H1 (cell line): ENCODE measurements at regions not wholly inside any gene's neighbourhood (a gene's known extent, or its start where the extent isn't known, plus 50 kb on each side); places are given as distances from the start of the nearest gene placed in this dataset.

Experiments
- CTCF ChIA-PET: fragments of 300-600 bp; sonication (Branson Sonifier 250); formaldehyde crosslinking; loops from one replicate; lab custom pipeline; 2021; ENCODE audit not compliant: partially characterized antibody; lab: Charles Lee
- POLR2A ChIA-PET: fragments of 300-600 bp; sonication (Branson Sonifier 250); formaldehyde crosslinking; loops from one replicate; lab custom pipeline; 2021; ENCODE audit warnings: inconsistent platforms; ENCODE audit not compliant: partially characterized antibody; lab: Charles Lee
- DNase-seq, 2 experiments: peaks; one replicate each; pipeline versions ENCODE4 v3.0.0 to v3.0.0-alpha.2; 2010 to 2022; ENCODE audit warnings: low spot score in 2 of 2, low read depth in 1 of 2, mixed read lengths in 1 of 2
- FAIRE-seq: peaks from 2 replicates; lab custom pipeline; 2011; peaks lifted over from hg19 to GRCh38; lab: Jason Lieb, UNC
- H2AFZ ChIP-seq: 2 replicates; pipeline ENCODE4 v1.8.1; 2012; ENCODE audit warnings: low read length, inconsistent platforms
- H2AK5ac ChIP-seq: 2 replicates; pipeline ENCODE4 v1.6.1; 2013; ENCODE audit warnings: low read depth, low read length
- H2BK120ac ChIP-seq: replicated peaks from 2 replicates; pipeline ENCODE3; 2013; ENCODE audit warnings: low read depth, low read length, inconsistent platforms
- H2BK12ac ChIP-seq: 2 replicates; pipeline ENCODE4 v1.6.1; 2013; ENCODE audit warnings: low read depth, low read length
- H2BK15ac ChIP-seq: 2 replicates; pipeline ENCODE4 v1.6.1; 2013; ENCODE audit warnings: low read length
- H2BK20ac ChIP-seq: 2 replicates; pipeline ENCODE4 v1.6.1; 2013; ENCODE audit warnings: low read length
- H2BK5ac ChIP-seq: 2 replicates; pipeline ENCODE4 v1.6.1; 2013; ENCODE audit warnings: low read depth, low read length
- H3K14ac ChIP-seq: 2 replicates; pipeline ENCODE4 v1.6.1; 2013; ENCODE audit warnings: inconsistent platforms; ENCODE audit not compliant: insufficient read length
- H3K18ac ChIP-seq: 2 replicates; pipeline ENCODE4 v1.6.1; 2013; ENCODE audit warnings: low read length; ENCODE audit errors: extremely low read depth
- H3K23ac ChIP-seq: 2 replicates; pipeline ENCODE4 v1.6.1; 2013; ENCODE audit warnings: inconsistent platforms; ENCODE audit not compliant: insufficient read length
- H3K23me2 ChIP-seq: 2 replicates; pipeline ENCODE4 v1.6.1; 2013; ENCODE audit warnings: low read depth, low read length
- H3K27ac ChIP-seq: 2 replicates; pipeline ENCODE4 v1.6.1; 2011; ENCODE audit warnings: low read depth, low read length, inconsistent platforms
- H3K27me3 ChIP-seq, 4 experiments: replicated peaks in 1 of 4; 1 replicate in 1 of 4; 2 replicates in 3 of 4; pipeline versions ENCODE4 v1.6.1 to v1.8.1; 2011 to 2013; ENCODE audit warnings: low read length in 3 of 4, mild to moderate bottlenecking in 3 of 4, inconsistent platforms in 2 of 4, mixed read lengths in 2 of 4, moderate library complexity in 1 of 4; ENCODE audit not compliant: control insufficient read depth in 3 of 4, insufficient read depth in 3 of 4; ENCODE audit errors: extremely low read depth in 1 of 4
- H3K36me3 ChIP-seq, 4 experiments: 2 replicates each; pipeline versions ENCODE4 v1.6.1 to v1.8.1; 2011 to 2013; ENCODE audit warnings: mild to moderate bottlenecking in 4 of 4, low read length in 3 of 4, moderate library complexity in 2 of 4, control low read depth in 1 of 4, inconsistent platforms in 1 of 4; ENCODE audit not compliant: insufficient read depth in 4 of 4, control insufficient read depth in 2 of 4
- H3K4ac ChIP-seq: replicated peaks from 2 replicates; pipeline ENCODE3; 2013; ENCODE audit warnings: low read length, low read depth, mixed read lengths, inconsistent platforms; ENCODE audit not compliant: insufficient read length
- H3K4me1 ChIP-seq, 4 experiments: replicated peaks in 1 of 4; 1 replicate in 1 of 4; 2 replicates in 3 of 4; pipeline versions ENCODE4 v1.6.1 to v1.8.1; 2011 to 2013; ENCODE audit warnings: low read length in 3 of 4, inconsistent platforms in 2 of 4, mixed read lengths in 1 of 4; ENCODE audit not compliant: insufficient read depth in 4 of 4, control insufficient read depth in 3 of 4
- H3K4me2 ChIP-seq, 2 experiments: 2 replicates each; pipeline versions ENCODE4 v1.6.1 to v1.8.1; 2011 to 2013; ENCODE audit warnings: low read depth in 2 of 2, low read length in 2 of 2, control low read depth in 1 of 2, inconsistent platforms in 1 of 2, mild to moderate bottlenecking in 1 of 2; ENCODE audit not compliant: insufficient read depth in 1 of 2
- H3K4me3 ChIP-seq, 4 experiments: fragments of 200-600, 300-600 bp in 1 of 4; sonication (generic), shearing (Covaris generic), sonication (Bioruptor Twin) in 1 of 4; 2 replicates each; pipeline versions ENCODE4 v1.5.1 to v1.8.1; 2011 to 2016; ENCODE audit warnings: low read length in 4 of 4, low read depth in 3 of 4, control low read depth in 2 of 4, inconsistent platforms in 2 of 4, mild to moderate bottlenecking in 2 of 4, mixed read lengths in 1 of 4, moderate library complexity in 1 of 4; ENCODE audit not compliant: insufficient read depth in 2 of 4; ENCODE audit errors: extremely low read depth in 1 of 4
- H3K56ac ChIP-seq: replicated peaks from 2 replicates; pipeline ENCODE3; 2013; ENCODE audit warnings: low read depth, mild to moderate bottlenecking, mixed read lengths, low read length, inconsistent platforms; ENCODE audit not compliant: insufficient read length
- H3K79me1 ChIP-seq: 2 replicates; pipeline ENCODE4 v1.6.1; 2013; ENCODE audit warnings: low read depth, low read length, control low read depth
- H3K79me2 ChIP-seq, 2 experiments: 2 replicates each; pipeline versions ENCODE4 v1.6.1 to v1.8.1; 2012 to 2013; ENCODE audit warnings: low read length in 2 of 2, mild to moderate bottlenecking in 2 of 2, inconsistent platforms in 1 of 2; ENCODE audit not compliant: insufficient read depth in 2 of 2, control insufficient read depth in 1 of 2
- H3K9ac ChIP-seq, 4 experiments: replicated peaks in 1 of 4; 1 replicate in 1 of 4; 2 replicates in 3 of 4; pipeline versions ENCODE4 v1.6.1 to v1.8.1; 2011 to 2013; ENCODE audit warnings: low read depth in 3 of 4, low read length in 3 of 4, control low read depth in 2 of 4, mild to moderate bottlenecking in 2 of 4, moderate library complexity in 2 of 4, inconsistent platforms in 1 of 4; ENCODE audit errors: extremely low read depth in 1 of 4
- H3K9me3 ChIP-seq, 2 experiments: 2 replicates each; pipeline versions ENCODE4 v1.6.1 to v1.8.1; 2012 to 2013; ENCODE audit warnings: mild to moderate bottlenecking in 2 of 2, moderate library complexity in 2 of 2, control low read depth in 1 of 2, inconsistent platforms in 1 of 2, low read depth in 1 of 2, low read length in 1 of 2, mixed read lengths in 1 of 2; ENCODE audit not compliant: insufficient read depth in 2 of 2
- H4K20me1 ChIP-seq, 2 experiments: replicated peaks in 1 of 2; 2 replicates each; pipeline versions ENCODE3 to v1.8.1; 2011 to 2013; ENCODE audit warnings: inconsistent platforms in 2 of 2, low read length in 2 of 2, mild to moderate bottlenecking in 1 of 2; ENCODE audit not compliant: insufficient read depth in 2 of 2, control insufficient read depth in 1 of 2
- H4K5ac ChIP-seq: 2 replicates; pipeline ENCODE4 v1.6.1; 2013; ENCODE audit warnings: low read length, low read depth, mixed read lengths, inconsistent platforms; ENCODE audit not compliant: insufficient read length
- H4K8ac ChIP-seq: 2 replicates; pipeline ENCODE4 v1.8.0; 2013; ENCODE audit warnings: mild to moderate bottlenecking, moderate library complexity, low read length, inconsistent platforms; ENCODE audit not compliant: insufficient read depth; ENCODE audit errors: extremely low read depth
- H4K91ac ChIP-seq: replicated peaks from 2 replicates; pipeline ENCODE3; 2013; ENCODE audit warnings: low read length, mixed read lengths, inconsistent platforms; ENCODE audit not compliant: insufficient read length
- BACH1 ChIP-seq: IDR thresholded peaks from 2 replicates; pipeline ENCODE4 v1.6.1; 2012; ENCODE audit warnings: low read length, improper control_type of control experiment
- KDM4A ChIP-seq: IDR thresholded peaks from one replicate; pipeline ENCODE4 v1.7.1; 2012; ENCODE audit warnings: low read depth, mild to moderate bottlenecking, moderate library complexity, low read length, inconsistent platforms; ENCODE audit not compliant: severe bottlenecking
- RAD21 ChIP-seq, 2 experiments: IDR thresholded peaks in 1 of 2; conservative IDR thresholded peaks in 1 of 2; 2 replicates each; pipeline ENCODE4 v1.6.1; 2011; ENCODE audit warnings: low read depth in 2 of 2, low read length in 2 of 2, improper control_type of control experiment in 1 of 2, inconsistent platforms in 1 of 2, mild to moderate bottlenecking in 1 of 2, moderate library complexity in 1 of 2
- RXRA ChIP-seq: IDR thresholded peaks from 2 replicates; pipeline ENCODE4 v1.6.1; 2011; ENCODE audit warnings: low read depth, mild to moderate bottlenecking, low read length, moderate library complexity; ENCODE audit not compliant: insufficient read depth
- SRF ChIP-seq: IDR thresholded peaks from 2 replicates; pipeline ENCODE4 v1.6.1; 2011; ENCODE audit warnings: mild to moderate bottlenecking, low read depth, low read length, moderate library complexity
- TAF1 ChIP-seq: IDR thresholded peaks from 2 replicates; pipeline ENCODE4 v1.6.1; 2011; ENCODE audit warnings: mild to moderate bottlenecking, low read depth, low read length
- WGBS, 2 experiments: shearing (Covaris generic) in 1 of 2; methylation state at CpG; one replicate each; pipeline versions ENCODE4 v1.1.6 to v1.1.7; 2013 to 2015; ENCODE audit warnings: low lambda C conversion rate in 2 of 2, mixed read lengths in 2 of 2, inconsistent platforms in 1 of 2, low coverage in 1 of 2, missing lambda C conversion rate in 1 of 2; ENCODE audit not compliant: insufficient replicate concordance in 2 of 2, insufficient coverage in 1 of 2, insufficient read length in 1 of 2; ENCODE audit errors: extremely low coverage in 1 of 2, missing lambda C conversion rate in 1 of 2; 5-methylcytosine and 5-hydroxymethylcytosine counted together

DNA sequence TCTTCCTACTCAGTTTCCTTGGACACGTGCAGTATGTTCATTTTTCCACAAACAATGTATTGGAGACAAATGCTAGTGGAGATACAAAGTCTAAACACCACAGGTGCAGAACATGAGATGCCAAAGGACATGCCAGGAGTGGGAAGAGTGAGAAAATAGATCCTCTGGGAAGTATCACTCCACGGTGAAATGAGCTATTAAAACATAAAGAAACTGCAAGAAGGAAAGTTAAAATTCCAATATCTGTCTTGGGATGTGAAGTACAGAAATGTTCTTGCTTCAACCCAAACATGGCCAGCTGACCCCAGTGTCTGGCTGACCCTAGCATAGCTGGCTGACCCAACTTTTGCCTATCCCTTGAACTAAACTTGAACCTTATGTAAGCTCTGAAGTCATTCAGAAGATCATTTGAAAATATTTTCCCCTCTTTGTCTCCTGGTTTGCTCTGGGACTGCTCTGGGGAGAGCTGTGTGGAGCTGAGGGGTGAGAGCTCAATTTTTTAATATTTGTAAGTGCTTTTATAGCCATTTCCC, 59.5 kb downstream of the FZD1 start:
- Histone ChIP-seq H2BK120ac (no peak overlapping the region), H2BK12ac (no peak overlapping the region)
- DNase-seq, result no peak

More for the DNA sequence above, 59.5 kb downstream of the FZD1 start:
- no peak overlapping the region for H4K5ac ChIP-seq
- H4K8ac ChIP-seq, result no peak overlapping the region
- H3K23me2 ChIP-seq, result no peaks in the 10 kb centered on the region; the same call in 1 of the 2 replicates
- no peak overlapping the region for H3K4me2 ChIP-seq
- H3K18ac ChIP-seq, result no peak overlapping the region
- ChIA-PET CTCF (interaction anchor here (0.9 to 2.3 kb wide), 4 partner anchors 15 to 554 kb away, joined by 3 to 7 read pairs (median 4); no protein-coding TSS in a partner anchor), POLR2A (no interaction called here)
- H3K36me3 ChIP-seq, result no peaks in the 10 kb centered on the region
- H3K27me3 ChIP-seq, result peaks cover 0 to 2% (median 0%) of the 10 kb centered on the region in 4 experiments; a peak in 1 of 7 replicates
- WGBS, 2 experiments, result 89% methylated on average over 2 of the region's 2 CpGs; no CpG with 5 or more reads in 1 of the 2 experiments
- no peak overlapping the region for H2BK5ac ChIP-seq
- H3K14ac ChIP-seq, result no peak overlapping the region
- H3K23ac ChIP-seq, result no peak overlapping the region
- no peak overlapping the region for H3K27ac ChIP-seq
- no peak overlapping the region for H2BK20ac ChIP-seq
- no peak overlapping the region for H2BK15ac ChIP-seq
- no peak for TF ChIP-seq RAD21 (IDR thresholded peaks at IDR 0.05 in 1 of 2, conservative IDR thresholded peaks at IDR 0.05 in 1 of 2; ENCODE audit: low read depth in 2 of 2, low read length in 2 of 2)
- no peak for TF ChIP-seq BACH1
- TF ChIP-seq TAF1, result no peak
- TF ChIP-seq KDM4A, result no peak
- no peak for TF ChIP-seq SRF
- no peak for TF ChIP-seq RXRA
- TF ChIP-seq, all 59 proteins: peak for 0
- Histone ChIP-seq H4K20me1 (no peaks in the 10 kb centered on the region), H3K4me3 (no peak overlapping the region), H3K56ac (no peak overlapping the region), H3K79me1 (no peaks in the 10 kb centered on the region), H3K9me3 (no peaks in the 10 kb centered on the region), H3K9ac (no peak overlapping the region), H3K79me2 (no peaks in the 10 kb centered on the region), H3K4ac (no peak overlapping the region), H3K4me1 (peaks cover 0 to 5% (median 0%) of the 10 kb centered on the region in 4 experiments; a peak in 1 of 7 replicates), H2AK5ac (no peak overlapping the region), H4K91ac (no peak overlapping the region), H2AFZ (no peak overlapping the region)
- no peak for FAIRE-seq
